CD4-positive, alpha-beta T cell (primary cell): ENCODE measurements at regions not wholly inside any gene's neighbourhood (a gene's known extent, or its start where the extent isn't known, plus 50 kb on each side); places are given as distances from the start of the nearest gene placed in this dataset.
"Not testable (repeated sequence)": the region's sequence is repeated elsewhere in the genome, so short reads cannot be mapped to it uniquely, and the experiment has no call there.

Source experiments
- ATAC-seq: fragments of 200-7000 bp; cut with Tn5 transposase; one replicate; pipeline ENCODE4 v1.10.0; 2022; ENCODE audit warnings: mild to moderate bottlenecking; ENCODE audit not compliant: poor library complexity
- CTCF ChIA-PET: fragments of 350-600 bp; sonication (Branson Sonifier 250); formaldehyde crosslinking; loops from one replicate; lab custom pipeline; 2021; ENCODE audit warnings: antibody characterized with exemption, inconsistent platforms; lab: Charles Lee
- POLR2A ChIA-PET: fragments of 350-600 bp; sonication (Branson Sonifier 250); formaldehyde crosslinking; loops from one replicate; lab custom pipeline; 2021; ENCODE audit warnings: antibody characterized with exemption, inconsistent platforms; lab: Charles Lee
- DNase-seq, 14 experiments: peaks; one replicate each; pipeline ENCODE4 v3.0.0-alpha.2; 2013 to 2020; ENCODE audit warnings: mixed read lengths in 2 of 14
- H3K27ac ChIP-seq, 2 donors: one replicate each; pipeline versions ENCODE4 v1.5.1 to v1.7.0; 2013; ENCODE audit warnings: low read length in 2 of 2, low read depth in 1 of 2, mild to moderate bottlenecking in 1 of 2
- H3K27me3 ChIP-seq, 2 experiments: 1 replicate in 1 of 2; 2 replicates in 1 of 2; pipeline versions ENCODE4 v1.6.1 to v1.7.0; 2013; ENCODE audit warnings: low read length in 2 of 2, control low read depth in 1 of 2, mild to moderate bottlenecking in 1 of 2, moderate library complexity in 1 of 2; ENCODE audit not compliant: insufficient read depth in 2 of 2, control insufficient read depth in 1 of 2
- H3K36me3 ChIP-seq: one replicate; pipeline ENCODE4 v1.6.1; 2013; ENCODE audit warnings: low read length, control low read depth; ENCODE audit not compliant: insufficient read depth
- H3K4me1 ChIP-seq: one replicate; pipeline ENCODE4 v1.6.1; 2013; ENCODE audit warnings: low read length, control low read depth; ENCODE audit not compliant: insufficient read depth
- H3K4me3 ChIP-seq: one replicate; pipeline ENCODE4 v1.5.1; 2013; ENCODE audit warnings: mild to moderate bottlenecking, low read length, moderate library complexity
- H3K9me3 ChIP-seq, 2 experiments: 1 replicate in 1 of 2; 2 replicates in 1 of 2; pipeline versions ENCODE4 v1.6.1 to v1.7.0; 2013; ENCODE audit warnings: low read length in 2 of 2, mild to moderate bottlenecking in 2 of 2, control low read depth in 1 of 2, moderate library complexity in 1 of 2; ENCODE audit not compliant: control insufficient read depth in 1 of 2, insufficient read depth in 1 of 2
- H3K27ac Mint-ChIP-seq: one replicate; pipeline ENCODE4 v1.8.0; 2020; ENCODE audit warnings: mixed read lengths
- H3K27me3 Mint-ChIP-seq: one replicate; pipeline ENCODE4 v1.8.0; 2021; ENCODE audit warnings: mixed read lengths
- H3K36me3 Mint-ChIP-seq: one replicate; pipeline ENCODE4 v1.8.0; 2021; ENCODE audit warnings: low read depth, mixed read lengths
- H3K4me1 Mint-ChIP-seq: one replicate; pipeline ENCODE4 v1.8.0; 2021; ENCODE audit warnings: low read depth, mixed read lengths
- H3K4me3 Mint-ChIP-seq: one replicate; pipeline ENCODE4 v1.8.0; 2020; ENCODE audit warnings: mild to moderate bottlenecking, mixed read lengths
- H3K9me3 Mint-ChIP-seq: one replicate; pipeline ENCODE4 v1.8.0; 2020; ENCODE audit warnings: mixed read lengths
- intact Hi-C, 2 experiments: fragments of 100-400 bp; cut with DNase I in 1 of 2; cut with micrococcal nuclease in 1 of 2; formaldehyde crosslinking; loops; one replicate each; pipeline versions ENCODE4 v1.15.1 to v1.9.0; 2023 to 2025; cut with DNase I, micrococcal nuclease

GRCh38 chr2:110287817-110288216, 75.5 kb upstream of the MTLN start:
- POLR2A ChIA-PET, ATAC-seq, H3K4me1 ChIP-seq, H3K27ac Mint-ChIP-seq, H3K27me3 ChIP-seq, H3K36me3 Mint-ChIP-seq, CTCF ChIA-PET, H3K27me3 Mint-ChIP-seq, H3K27ac ChIP-seq, H3K9me3 ChIP-seq, H3K4me3 Mint-ChIP-seq, H3K36me3 ChIP-seq, H3K4me1 Mint-ChIP-seq, DNase-seq, H3K4me3 ChIP-seq, H3K9me3 Mint-ChIP-seq, intact Hi-C loops: not testable (repeated sequence)

GRCh38 chr2:110287253-110287652, 74.9 kb upstream of the MTLN start:
- DNase-seq, H3K27ac ChIP-seq, intact Hi-C loops, H3K4me3 ChIP-seq, CTCF ChIA-PET, H3K27me3 Mint-ChIP-seq, POLR2A ChIA-PET, H3K36me3 Mint-ChIP-seq, H3K36me3 ChIP-seq, H3K27ac Mint-ChIP-seq, ATAC-seq, H3K9me3 Mint-ChIP-seq, H3K9me3 ChIP-seq, H3K27me3 ChIP-seq, H3K4me1 Mint-ChIP-seq, H3K4me3 Mint-ChIP-seq, H3K4me1 ChIP-seq: not testable (repeated sequence)

- CTCF ChIA-PET, H3K27ac Mint-ChIP-seq, POLR2A ChIA-PET, H3K4me1 ChIP-seq, H3K4me1 Mint-ChIP-seq, H3K9me3 ChIP-seq, H3K9me3 Mint-ChIP-seq, H3K4me3 Mint-ChIP-seq, H3K27me3 ChIP-seq, DNase-seq, intact Hi-C loops, H3K36me3 Mint-ChIP-seq, H3K36me3 ChIP-seq, H3K27me3 Mint-ChIP-seq, ATAC-seq, H3K27ac ChIP-seq, H3K4me3 ChIP-seq: not testable (repeated sequence)
These were observed 72.7 kb upstream of the MTLN start for GRCh38 chr2:110285002-110285401.

GRCh38 chr2:110280804-110281203, 68.5 kb upstream of the MTLN start:
- POLR2A ChIA-PET, H3K36me3 ChIP-seq, H3K27ac Mint-ChIP-seq, CTCF ChIA-PET, H3K27me3 Mint-ChIP-seq, H3K4me1 ChIP-seq, DNase-seq, H3K4me3 ChIP-seq, H3K9me3 Mint-ChIP-seq, H3K4me3 Mint-ChIP-seq, H3K27me3 ChIP-seq, intact Hi-C loops, H3K36me3 Mint-ChIP-seq, H3K9me3 ChIP-seq, H3K27ac ChIP-seq, ATAC-seq, H3K4me1 Mint-ChIP-seq: not testable (repeated sequence)

GRCh38 chr2:110277054-110277453, 64.7 kb upstream of the MTLN start:
- CTCF ChIA-PET, H3K36me3 ChIP-seq, H3K9me3 Mint-ChIP-seq, H3K4me1 Mint-ChIP-seq, POLR2A ChIA-PET, intact Hi-C loops, H3K4me3 ChIP-seq, DNase-seq, H3K27ac Mint-ChIP-seq, H3K4me3 Mint-ChIP-seq, H3K9me3 ChIP-seq, ATAC-seq, H3K27me3 ChIP-seq, H3K27me3 Mint-ChIP-seq, H3K4me1 ChIP-seq, H3K27ac ChIP-seq, H3K36me3 Mint-ChIP-seq: not testable (repeated sequence)

GRCh38 chr2:110276092-110276491, 63.7 kb upstream of the MTLN start:
- DNase-seq, H3K4me1 ChIP-seq, H3K36me3 ChIP-seq, H3K36me3 Mint-ChIP-seq, H3K27me3 ChIP-seq, H3K9me3 Mint-ChIP-seq, H3K27ac ChIP-seq, ATAC-seq, H3K9me3 ChIP-seq, H3K4me1 Mint-ChIP-seq, intact Hi-C loops, POLR2A ChIA-PET, H3K27ac Mint-ChIP-seq, H3K4me3 ChIP-seq, CTCF ChIA-PET, H3K4me3 Mint-ChIP-seq, H3K27me3 Mint-ChIP-seq: not testable (repeated sequence)

- H3K4me1 Mint-ChIP-seq, ATAC-seq, H3K27ac ChIP-seq, H3K27me3 ChIP-seq, H3K27me3 Mint-ChIP-seq, H3K9me3 Mint-ChIP-seq, POLR2A ChIA-PET, H3K36me3 Mint-ChIP-seq, H3K9me3 ChIP-seq, H3K4me1 ChIP-seq, H3K36me3 ChIP-seq, H3K4me3 Mint-ChIP-seq, H3K27ac Mint-ChIP-seq, H3K4me3 ChIP-seq, CTCF ChIA-PET, DNase-seq, intact Hi-C loops: not testable (repeated sequence)
These were observed 57.3 kb upstream of the MTLN start for GRCh38 chr2:110269674-110270073.
